Suprapubic skin (tissue), 4 donors: ENCODE measurements at regions not wholly inside any gene's neighbourhood (a gene's known extent, or its start where the extent isn't known, plus 50 kb on each side); places are given as distances from the start of the nearest gene placed in this dataset.
"Not testable (repeated sequence)": the region's sequence is repeated elsewhere in the genome, so short reads cannot be mapped to it uniquely, and the experiment has no call there.

Experiments used
- DNase-seq, 2 donors: peaks; one replicate each; pipeline ENCODE4 v3.0.0-alpha.2; 2019; ENCODE audit warnings: low spot score in 2 of 2
- H3K27ac ChIP-seq: fragments of 200-600 bp; sonication (generic); one replicate; pipeline ENCODE4 v1.5.1; 2019
- H3K27me3 ChIP-seq: fragments of 200-600 bp; sonication (generic); one replicate; pipeline ENCODE4 v1.5.1; 2019
- H3K36me3 ChIP-seq: fragments of 200-600 bp; sonication (generic); one replicate; pipeline ENCODE4 v1.5.1; 2019
- H3K4me1 ChIP-seq: fragments of 200-600 bp; sonication (generic); one replicate; pipeline ENCODE4 v1.5.1; 2019
- H3K4me3 ChIP-seq: fragments of 200-600 bp; sonication (generic); one replicate; pipeline ENCODE4 v1.5.1; 2019; ENCODE audit warnings: mild to moderate bottlenecking
- H3K9me3 ChIP-seq: fragments of 200-600 bp; sonication (generic); one replicate; pipeline ENCODE4 v1.5.1; 2019
- EP300 ChIP-seq: sonication (generic); formaldehyde crosslinking; IDR thresholded peaks from one replicate; pipeline ENCODE4 v1.6.1; 2017; ENCODE audit warnings: antibody characterized with exemption
- POLR2A ChIP-seq, 2 donors: fragments of 450-650 bp; IDR thresholded peaks; one replicate each; pipeline ENCODE4 v1.6.1; 2017; ENCODE audit warnings: antibody characterized with exemption in 2 of 2, mild to moderate bottlenecking in 2 of 2, moderate library complexity in 2 of 2
- POLR2AphosphoS5 ChIP-seq, 3 donors: sonication (generic); formaldehyde crosslinking; IDR thresholded peaks; one replicate each; pipeline ENCODE4 v1.6.1; 2017; ENCODE audit warnings: antibody characterized with exemption in 3 of 3
- WGBS: methylation state at CpG from one replicate; pipeline ENCODE4 v1.1.5; 2018; 5-methylcytosine and 5-hydroxymethylcytosine counted together
- TF ChIP-seq, protein P1 (sequence below), 2 donors: fragments of 200-600 bp in 1 of 2; fragments of 450-650 bp in 1 of 2; sonication (generic) in 1 of 2; IDR thresholded peaks; one replicate each; pipeline ENCODE4 v1.5.1; 2016 to 2019; ENCODE audit warnings: antibody characterized with exemption in 2 of 2, mild to moderate bottlenecking in 1 of 2, moderate library complexity in 1 of 2

DNA sequence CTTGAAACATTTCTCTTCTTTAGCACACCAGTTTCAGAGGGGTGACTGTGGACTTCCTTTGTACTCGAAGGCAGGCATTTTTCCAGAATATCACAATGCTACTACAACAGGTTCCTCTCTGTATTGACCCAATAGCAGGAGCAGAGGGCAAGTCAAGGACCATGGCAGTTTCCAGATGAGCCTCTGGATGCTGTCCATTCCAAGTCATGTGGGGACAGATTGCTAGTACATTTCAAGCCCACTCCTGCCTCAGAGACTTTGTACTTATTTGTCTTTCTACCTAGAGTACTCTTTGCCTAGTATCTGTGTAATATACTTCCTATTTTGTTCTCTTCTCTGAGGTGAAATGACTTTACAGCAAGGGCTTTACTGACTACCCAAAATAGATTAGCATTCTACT, 373.9 kb downstream of the PIK3C3 start:
- no peaks in the 10 kb centered on the region for H3K9me3 ChIP-seq
- no peaks in the 10 kb centered on the region for H3K27me3 ChIP-seq
- TF ChIP-seq EP300 (no peak), POLR2AphosphoS5 (IDR thresholded peaks at IDR 0.05) (no peak), POLR2A (IDR thresholded peaks at IDR 0.05) (no peak)
- TF ChIP-seq, protein P1, sequence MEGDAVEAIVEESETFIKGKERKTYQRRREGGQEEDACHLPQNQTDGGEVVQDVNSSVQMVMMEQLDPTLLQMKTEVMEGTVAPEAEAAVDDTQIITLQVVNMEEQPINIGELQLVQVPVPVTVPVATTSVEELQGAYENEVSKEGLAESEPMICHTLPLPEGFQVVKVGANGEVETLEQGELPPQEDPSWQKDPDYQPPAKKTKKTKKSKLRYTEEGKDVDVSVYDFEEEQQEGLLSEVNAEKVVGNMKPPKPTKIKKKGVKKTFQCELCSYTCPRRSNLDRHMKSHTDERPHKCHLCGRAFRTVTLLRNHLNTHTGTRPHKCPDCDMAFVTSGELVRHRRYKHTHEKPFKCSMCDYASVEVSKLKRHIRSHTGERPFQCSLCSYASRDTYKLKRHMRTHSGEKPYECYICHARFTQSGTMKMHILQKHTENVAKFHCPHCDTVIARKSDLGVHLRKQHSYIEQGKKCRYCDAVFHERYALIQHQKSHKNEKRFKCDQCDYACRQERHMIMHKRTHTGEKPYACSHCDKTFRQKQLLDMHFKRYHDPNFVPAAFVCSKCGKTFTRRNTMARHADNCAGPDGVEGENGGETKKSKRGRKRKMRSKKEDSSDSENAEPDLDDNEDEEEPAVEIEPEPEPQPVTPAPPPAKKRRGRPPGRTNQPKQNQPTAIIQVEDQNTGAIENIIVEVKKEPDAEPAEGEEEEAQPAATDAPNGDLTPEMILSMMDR (IDR thresholded peaks at IDR 0.05) = no peak
- no peaks in the 10 kb centered on the region for H3K4me1 ChIP-seq
- DNase-seq = no peak
- H3K4me3 ChIP-seq = no peak overlapping the region
- no peaks in the 10 kb centered on the region for H3K36me3 ChIP-seq
- 67% methylated on average over 1 of the region's 1 CpG for WGBS
- no peak overlapping the region for H3K27ac ChIP-seq

DNA sequence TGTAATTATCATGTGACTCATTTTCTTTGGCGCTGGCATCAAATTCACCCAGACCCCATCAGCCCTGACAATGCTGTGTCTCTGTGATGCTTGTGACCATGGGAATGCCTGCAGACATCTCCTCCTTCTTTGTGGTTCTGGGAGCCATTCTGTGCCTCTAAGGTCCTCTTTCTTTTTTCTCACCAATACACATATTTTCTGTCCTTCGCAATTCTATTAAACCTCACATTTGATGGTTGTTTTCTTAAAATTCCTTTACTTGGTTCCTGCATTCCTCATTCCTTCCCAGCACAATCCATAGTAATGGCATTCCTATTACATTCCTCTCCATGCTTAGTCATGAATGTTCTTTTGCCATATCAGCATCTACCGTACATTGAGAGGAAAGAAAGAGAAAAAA, 375.3 kb downstream of the PIK3C3 start:
- no peaks in the 10 kb centered on the region for H3K27me3 ChIP-seq
- no peaks in the 10 kb centered on the region for H3K4me1 ChIP-seq
- 60% methylated on average over 3 of the region's 3 CpGs for WGBS

DNA sequence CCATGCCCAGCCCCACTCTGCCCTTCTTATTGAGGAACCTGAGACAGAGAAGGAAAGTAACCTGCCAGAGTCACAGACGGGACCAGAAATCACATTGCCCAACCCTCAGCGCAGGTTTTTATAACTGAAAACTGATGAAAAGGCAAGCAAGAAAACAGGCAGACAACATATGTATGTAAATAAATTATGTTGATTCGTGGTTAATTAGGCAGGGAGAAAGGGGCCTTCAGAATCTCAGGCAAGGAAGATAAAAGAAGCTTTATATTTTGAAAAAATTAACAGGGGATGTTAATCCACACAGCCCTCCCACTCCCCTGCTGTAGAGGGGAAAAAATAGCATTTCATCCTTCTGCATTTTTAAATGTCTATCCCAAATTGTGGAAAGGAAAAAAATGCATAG, 378.5 kb downstream of the PIK3C3 start:
- 61% methylated on average over 3 of the region's 3 CpGs for WGBS
- TF ChIP-seq EP300 (no peak), POLR2AphosphoS5 (IDR thresholded peaks at IDR 0.05) (no peak), POLR2A (IDR thresholded peaks at IDR 0.05) (no peak)
- TF ChIP-seq, protein P1 (IDR thresholded peaks at IDR 0.05) = no peak
- no peak for DNase-seq

More for the DNA sequence above, 375.3 kb downstream of the PIK3C3 start:
- TF ChIP-seq POLR2A (IDR thresholded peaks at IDR 0.05) (no peak), EP300 (no peak), POLR2AphosphoS5 (IDR thresholded peaks at IDR 0.05) (no peak)
- TF ChIP-seq, protein P1 (IDR thresholded peaks at IDR 0.05) = no peak
- no peak for DNase-seq
- Histone ChIP-seq H3K27ac (no peak overlapping the region), H3K9me3 (no peaks in the 10 kb centered on the region), H3K4me3 (no peak overlapping the region), H3K36me3 (no peaks in the 10 kb centered on the region)

DNA sequence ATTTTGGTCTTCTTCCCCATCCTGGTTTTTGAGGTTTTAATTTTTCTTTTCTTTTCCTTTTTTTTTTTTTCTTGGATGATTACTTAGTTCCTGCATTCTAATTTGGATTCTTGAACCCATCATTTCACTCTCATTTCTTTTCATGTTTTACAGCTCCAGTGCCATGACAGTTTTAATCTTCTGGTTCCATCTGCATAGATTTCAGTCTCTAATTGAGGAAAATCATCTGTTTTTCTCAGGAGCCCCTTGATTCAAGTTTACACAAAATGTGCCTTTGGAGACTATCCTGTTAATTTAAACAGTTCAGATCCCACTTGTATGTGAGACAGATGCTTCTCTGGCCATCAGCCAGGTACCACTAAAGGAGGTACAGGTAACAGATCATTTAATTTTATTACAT, 379.9 kb downstream of the PIK3C3 start:
- H3K9me3 ChIP-seq = no peaks in the 10 kb centered on the region
- no peak overlapping the region for H3K4me3 ChIP-seq
- TF ChIP-seq, protein P1 (IDR thresholded peaks at IDR 0.05) = no peak
- TF ChIP-seq EP300 (no peak), POLR2A (IDR thresholded peaks at IDR 0.05) (no peak), POLR2AphosphoS5 (IDR thresholded peaks at IDR 0.05) (no peak)
- no peaks in the 10 kb centered on the region for H3K36me3 ChIP-seq
- no peak for DNase-seq
- no peak overlapping the region for H3K27ac ChIP-seq
- H3K4me1 ChIP-seq = no peaks in the 10 kb centered on the region
- H3K27me3 ChIP-seq = no peaks in the 10 kb centered on the region

More for the DNA sequence above, 378.5 kb downstream of the PIK3C3 start:
- no peak overlapping the region for H3K4me3 ChIP-seq
- H3K4me1 ChIP-seq = no peaks in the 10 kb centered on the region
- H3K27me3 ChIP-seq = no peaks in the 10 kb centered on the region
- no peaks in the 10 kb centered on the region for H3K36me3 ChIP-seq
- H3K27ac ChIP-seq = no peak overlapping the region
- H3K9me3 ChIP-seq = no peaks in the 10 kb centered on the region

DNA sequence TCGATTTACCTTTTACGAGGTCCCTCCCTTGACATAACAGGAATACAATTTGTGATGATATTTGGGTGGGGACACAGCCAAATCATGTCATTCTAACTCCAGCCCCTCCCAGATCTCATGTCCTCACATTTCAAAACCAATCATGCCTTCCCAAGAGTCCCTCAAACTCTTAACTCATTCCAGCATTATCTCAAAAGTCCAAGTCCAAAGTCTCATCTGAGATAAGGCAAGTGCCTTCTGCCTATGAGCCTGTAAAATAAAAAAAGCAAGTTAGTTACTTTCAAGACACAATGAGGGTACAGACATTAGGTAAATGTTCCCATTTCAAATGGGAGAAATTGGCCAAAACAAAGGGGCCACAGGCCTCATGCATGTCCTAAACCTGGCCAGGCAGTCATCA, 381.1 kb downstream of the PIK3C3 start:
- H3K36me3 ChIP-seq = no peaks in the 10 kb centered on the region
- no peaks in the 10 kb centered on the region for H3K4me1 ChIP-seq
- H3K27ac ChIP-seq = no peak overlapping the region
- no peak overlapping the region for H3K4me3 ChIP-seq
- H3K27me3 ChIP-seq = no peaks in the 10 kb centered on the region
- 88% methylated on average over 2 of the region's 2 CpGs for WGBS
- TF ChIP-seq, protein P1 (IDR thresholded peaks at IDR 0.05) = no peak
- TF ChIP-seq POLR2A (IDR thresholded peaks at IDR 0.05) (no peak), POLR2AphosphoS5 (IDR thresholded peaks at IDR 0.05) (no peak), EP300 (no peak)
- H3K9me3 ChIP-seq = no peaks in the 10 kb centered on the region
- no peak for DNase-seq

DNA sequence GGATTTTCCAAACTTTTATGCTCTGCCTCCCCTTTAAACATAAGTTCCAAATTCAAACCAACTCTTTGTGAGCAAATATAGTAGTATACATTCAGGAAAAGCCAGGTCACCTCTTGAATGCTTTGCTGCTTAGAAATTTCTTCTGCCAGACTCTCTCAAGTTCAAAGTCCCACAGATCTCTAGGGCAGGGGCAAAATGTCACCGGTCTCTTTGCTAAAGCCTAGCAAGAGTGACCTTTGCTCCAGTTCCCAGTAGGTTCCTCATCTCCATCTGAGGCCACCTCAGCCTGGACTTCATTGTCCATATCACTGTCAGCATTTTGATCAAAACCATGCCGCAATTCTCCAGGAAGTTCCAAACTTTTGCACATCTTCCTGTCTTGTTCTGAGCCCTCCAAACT, 382.3 kb downstream of the PIK3C3 start:
- not testable (repeated sequence) for H3K27me3 ChIP-seq, H3K4me1 ChIP-seq, H3K9me3 ChIP-seq, H3K4me3 ChIP-seq, H3K36me3 ChIP-seq, DNase-seq, H3K27ac ChIP-seq
- 96% methylated on average over 2 of the region's 2 CpGs for WGBS
